Fibroblast of upper back skin (primary cell): ENCODE measurements at regions not wholly inside any gene's neighbourhood (a gene's known extent, or its start where the extent isn't known, plus 50 kb on each side); places are given as distances from the start of the nearest gene placed in this dataset.
A peak's percentile ranks its signal among the peaks of the same experiment; 100 is the strongest.

Source experiments
- DNase-seq: peaks from one replicate; pipeline ENCODE4 v3.0.0-alpha.2; 2013

- DNase-seq = peak; percentile 32
Observed at GRCh38 chr6:127641905-127642304, 64.9 kb downstream of the C6orf58 start.
